ENCODE measurements at regions not wholly inside any gene's neighbourhood (a gene's known extent, or its start where the extent isn't known, plus 50 kb on each side); places are given as distances from the start of the nearest gene placed in this dataset.

DNA sequence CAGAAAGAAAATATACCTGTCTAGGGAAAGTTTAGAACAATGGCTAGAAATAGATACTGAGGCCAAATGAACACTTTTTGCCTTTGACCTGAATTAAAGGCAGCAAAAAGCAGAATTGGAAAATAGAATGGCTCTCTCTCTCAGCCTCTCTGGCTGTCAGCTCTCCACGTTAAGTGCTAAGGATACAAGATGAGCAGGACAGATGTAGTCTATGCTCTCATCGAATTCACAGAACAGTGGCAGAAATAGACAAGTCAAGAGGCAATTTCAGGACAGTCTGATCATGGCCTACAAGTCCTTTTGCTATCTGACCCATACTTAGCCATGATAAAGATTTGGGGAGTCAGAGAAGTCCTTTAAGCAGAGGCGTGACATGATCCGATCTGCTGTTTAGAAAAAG is 120.2 kb upstream of the CREB1 start:
- DNase-seq (ENCODE audit: extremely low spot score): no peak
- no peak for TF ChIP-seq LEF1 (IDR thresholded peaks at IDR 0.05; ENCODE audit: borderline replicate concordance)
- no peak for TF ChIP-seq ZNF384 (IDR thresholded peaks at IDR 0.05)
- no peak for TF ChIP-seq BHLHE40 (IDR thresholded peaks at IDR 0.05; ENCODE audit: borderline replicate concordance)
- TF ChIP-seq, protein P1, sequence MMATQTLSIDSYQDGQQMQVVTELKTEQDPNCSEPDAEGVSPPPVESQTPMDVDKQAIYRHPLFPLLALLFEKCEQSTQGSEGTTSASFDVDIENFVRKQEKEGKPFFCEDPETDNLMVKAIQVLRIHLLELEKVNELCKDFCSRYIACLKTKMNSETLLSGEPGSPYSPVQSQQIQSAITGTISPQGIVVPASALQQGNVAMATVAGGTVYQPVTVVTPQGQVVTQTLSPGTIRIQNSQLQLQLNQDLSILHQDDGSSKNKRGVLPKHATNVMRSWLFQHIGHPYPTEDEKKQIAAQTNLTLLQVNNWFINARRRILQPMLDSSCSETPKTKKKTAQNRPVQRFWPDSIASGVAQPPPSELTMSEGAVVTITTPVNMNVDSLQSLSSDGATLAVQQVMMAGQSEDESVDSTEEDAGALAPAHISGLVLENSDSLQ (IDR thresholded peaks at IDR 0.05): no peak
- no peak for TF ChIP-seq NFRKB (IDR thresholded peaks at IDR 0.05)
- TF ChIP-seq SUZ12 (IDR thresholded peaks at IDR 0.05): no peak
- no peak for TF ChIP-seq FOXM1 (IDR thresholded peaks at IDR 0.05; ENCODE audit: borderline replicate concordance)
- no peak for TF ChIP-seq TARDBP (IDR thresholded peaks at IDR 0.05)
- TF ChIP-seq SP1 (IDR thresholded peaks at IDR 0.05): no peak
- TF ChIP-seq ARNT (IDR thresholded peaks at IDR 0.05): no peak
- no peak for TF ChIP-seq FOXK2 (IDR thresholded peaks at IDR 0.05)
- no peak for TF ChIP-seq HDGF (IDR thresholded peaks at IDR 0.05; ENCODE audit: borderline replicate concordance)
- no peak for TF ChIP-seq FOXA1 (IDR thresholded peaks at IDR 0.05)
- no peak for TF ChIP-seq L3MBTL2 (conservative IDR thresholded peaks at IDR 0.05)
- no peak for TF ChIP-seq ELF4 (IDR thresholded peaks at IDR 0.05)
- no peak for TF ChIP-seq CTBP1 (IDR thresholded peaks at IDR 0.05; ENCODE audit: borderline replicate concordance)
- CTCF ChIA-PET: interaction anchor here (0.6 to 1.4 kb wide), 2 partner anchors 15 to 242 kb away, joined by 3 to 5 read pairs; no protein-coding TSS in a partner anchor
- POLR2A ChIA-PET: no interaction called here

DNA sequence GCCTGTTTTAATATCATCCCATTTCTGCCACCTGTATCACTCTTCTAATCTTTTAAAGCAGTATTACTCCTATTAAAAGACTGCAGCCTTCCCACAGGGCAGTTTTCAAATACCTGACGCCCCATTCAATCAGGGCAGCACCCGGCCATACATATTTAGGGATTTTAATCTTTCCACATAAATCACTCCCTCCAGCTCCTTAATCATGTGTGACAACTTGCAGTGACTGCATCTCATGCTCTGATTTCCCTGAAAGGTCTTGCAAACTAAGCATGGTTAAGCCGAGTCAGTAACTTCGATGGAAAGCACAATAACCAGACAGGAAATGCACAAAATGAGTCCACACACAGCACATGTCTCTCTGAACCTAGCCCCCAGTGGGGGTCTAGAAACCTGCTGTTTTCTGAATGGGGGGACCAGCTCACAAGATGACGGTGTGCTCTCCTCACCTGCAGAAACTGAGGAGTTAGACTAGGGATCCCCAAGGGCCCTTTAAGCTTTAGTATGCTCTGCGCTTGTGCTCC is 116.9 kb upstream of the CREB1 start:
- no peak for DNase-seq (ENCODE audit: extremely low spot score)
- no peak for TF ChIP-seq BHLHE40 (IDR thresholded peaks at IDR 0.05; ENCODE audit: borderline replicate concordance)
- TF ChIP-seq, protein P1 (IDR thresholded peaks at IDR 0.05): 0 out of 2 replicates have a peak, but pooled peaks have one; percentile 6
- ChIA-PET CTCF (no interaction called here), POLR2A (no interaction called here)

DNA sequence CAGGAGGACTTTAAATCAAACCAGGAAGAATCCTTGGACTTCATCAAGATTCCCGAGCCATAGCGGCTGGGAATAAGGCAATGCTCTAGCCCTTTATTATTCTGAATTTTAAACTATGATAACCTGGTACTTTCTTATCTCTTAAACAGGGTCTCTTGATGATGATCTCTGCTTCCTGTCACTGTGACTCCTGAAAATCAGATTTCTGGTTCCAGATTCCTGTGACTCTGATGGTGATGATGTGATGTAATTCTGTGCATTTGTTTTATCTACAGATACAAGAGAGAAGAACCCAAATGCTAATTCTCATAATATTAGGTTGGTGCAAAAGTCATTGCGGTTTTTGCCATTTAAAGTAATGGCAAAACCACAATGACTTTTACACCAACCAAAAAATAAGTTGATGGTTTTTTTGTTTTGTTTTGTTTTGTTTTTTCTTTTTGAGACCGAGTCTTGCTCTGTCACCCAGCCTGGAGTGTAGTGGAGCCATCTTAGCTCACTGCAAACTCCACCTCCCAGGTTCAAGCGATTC is 116.3 kb upstream of the CREB1 start:
- no peak for DNase-seq (ENCODE audit: extremely low spot score)
- no peak for TF ChIP-seq NFRKB (IDR thresholded peaks at IDR 0.05)
- peak; percentile 52; the same call in 1 of the 2 replicates for TF ChIP-seq ELF4 (IDR thresholded peaks at IDR 0.05)
- ChIA-PET POLR2A (no interaction called here), CTCF (no interaction called here)

DNA sequence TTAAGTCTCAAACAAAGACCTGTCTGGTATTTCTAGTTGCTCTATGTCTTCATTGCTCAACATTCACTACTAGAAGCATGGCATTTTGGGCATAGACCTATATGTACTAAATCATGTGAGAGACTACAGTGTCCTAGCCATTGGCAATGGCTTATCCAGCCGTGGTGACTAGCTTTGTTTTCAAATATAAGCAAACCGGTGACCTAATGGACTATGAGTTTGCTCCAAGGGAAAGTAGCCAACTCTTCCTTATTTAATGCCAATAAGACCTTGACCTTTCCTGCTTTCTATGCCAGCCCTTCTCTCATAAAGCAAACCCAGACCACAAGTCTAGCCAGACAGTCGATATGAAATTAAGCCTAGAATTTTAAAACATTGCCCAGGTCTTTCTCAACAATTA is 113.7 kb upstream of the CREB1 start:
- CTCF ChIA-PET: no interaction called here
- POLR2A ChIA-PET: no interaction called here
- no peak for DNase-seq (ENCODE audit: extremely low spot score)
- no peak for TF ChIP-seq L3MBTL2 (conservative IDR thresholded peaks at IDR 0.05)
- TF ChIP-seq HDGF (IDR thresholded peaks at IDR 0.05; ENCODE audit: borderline replicate concordance): no peak
- TF ChIP-seq BHLHE40 (IDR thresholded peaks at IDR 0.05; ENCODE audit: borderline replicate concordance): no peak
- TF ChIP-seq LEF1 (IDR thresholded peaks at IDR 0.05; ENCODE audit: borderline replicate concordance): no peak
- TF ChIP-seq CTBP1 (IDR thresholded peaks at IDR 0.05; ENCODE audit: borderline replicate concordance): no peak
- no peak for TF ChIP-seq FOXA1 (IDR thresholded peaks at IDR 0.05)
- TF ChIP-seq FOXK2 (IDR thresholded peaks at IDR 0.05): no peak
- TF ChIP-seq SUZ12 (IDR thresholded peaks at IDR 0.05): no peak
- TF ChIP-seq ELF4 (IDR thresholded peaks at IDR 0.05): no peak
- no peak for TF ChIP-seq SP1 (IDR thresholded peaks at IDR 0.05)
- no peak for TF ChIP-seq ZNF384 (IDR thresholded peaks at IDR 0.05)
- TF ChIP-seq ARNT (IDR thresholded peaks at IDR 0.05): no peak
- no peak for TF ChIP-seq NFRKB (IDR thresholded peaks at IDR 0.05)

DNA sequence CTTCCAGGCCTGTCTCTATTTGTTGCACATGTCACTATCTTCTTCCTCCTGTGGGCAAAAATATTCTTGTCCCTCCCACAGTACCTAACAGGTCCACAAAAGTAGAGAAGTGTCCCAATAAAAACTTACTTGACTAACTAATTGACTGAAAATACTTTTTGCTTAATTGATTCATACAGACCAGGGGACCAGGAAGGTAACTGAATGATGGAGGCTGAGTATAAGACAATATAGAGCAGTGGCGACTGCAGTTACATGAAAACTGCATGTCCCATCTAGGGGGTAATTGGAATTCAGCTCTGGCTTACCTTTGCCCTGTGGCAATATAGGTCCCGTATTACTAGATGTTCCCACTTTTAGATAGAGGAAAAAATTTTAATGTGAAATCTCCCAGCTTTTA is 112.9 kb upstream of the CREB1 start:
- CTCF ChIA-PET: no interaction called here
- POLR2A ChIA-PET: no interaction called here
- DNase-seq (ENCODE audit: extremely low spot score): no peak
- TF ChIP-seq BHLHE40 (IDR thresholded peaks at IDR 0.05; ENCODE audit: borderline replicate concordance) (no peak), CTBP1 (IDR thresholded peaks at IDR 0.05; ENCODE audit: borderline replicate concordance) (no peak), L3MBTL2 (conservative IDR thresholded peaks at IDR 0.05) (no peak), ARNT (IDR thresholded peaks at IDR 0.05) (no peak), TARDBP (IDR thresholded peaks at IDR 0.05) (no peak), FOXA1 (IDR thresholded peaks at IDR 0.05) (no peak), ZNF384 (IDR thresholded peaks at IDR 0.05) (no peak), LEF1 (IDR thresholded peaks at IDR 0.05; ENCODE audit: borderline replicate concordance) (no peak), NFRKB (IDR thresholded peaks at IDR 0.05) (no peak), FOXM1 (IDR thresholded peaks at IDR 0.05; ENCODE audit: borderline replicate concordance) (no peak), SP1 (IDR thresholded peaks at IDR 0.05) (no peak), SUZ12 (IDR thresholded peaks at IDR 0.05) (no peak), ELF4 (IDR thresholded peaks at IDR 0.05) (no peak)
- TF ChIP-seq, protein P1 (IDR thresholded peaks at IDR 0.05): no peak

DNA sequence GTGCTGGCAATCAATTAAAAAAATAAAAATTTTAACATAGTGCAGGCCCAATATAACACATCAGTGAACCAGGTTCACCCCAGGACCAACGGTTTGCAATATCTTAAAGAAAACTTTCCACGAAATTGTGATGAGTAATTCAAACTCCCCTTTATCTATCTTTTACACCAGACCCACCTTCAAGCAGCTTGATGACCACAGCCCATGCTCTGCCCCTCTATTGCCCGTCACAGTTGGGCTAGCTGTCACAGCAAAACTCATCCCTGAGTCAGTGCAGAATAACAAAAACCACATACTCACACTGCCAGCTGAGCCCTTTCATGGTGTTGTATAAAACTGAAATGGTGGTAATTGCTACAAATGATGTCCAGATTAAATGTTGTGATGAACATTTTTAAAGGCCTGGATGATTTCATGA is 112.5 kb upstream of the CREB1 start:
- POLR2A ChIA-PET: no interaction called here
- TF ChIP-seq CTBP1 (IDR thresholded peaks at IDR 0.05; ENCODE audit: borderline replicate concordance) (no peak), FOXA1 (IDR thresholded peaks at IDR 0.05) (no peak), L3MBTL2 (conservative IDR thresholded peaks at IDR 0.05) (no peak), FOXK2 (IDR thresholded peaks at IDR 0.05) (no peak), LEF1 (IDR thresholded peaks at IDR 0.05; ENCODE audit: borderline replicate concordance) (no peak), FOXM1 (IDR thresholded peaks at IDR 0.05; ENCODE audit: borderline replicate concordance) (no peak), ELF4 (IDR thresholded peaks at IDR 0.05) (no peak)
- TF ChIP-seq, protein P1 (IDR thresholded peaks at IDR 0.05): no peak
- DNase-seq (ENCODE audit: extremely low spot score): no peak
- CTCF ChIA-PET: interaction anchor here (0.5 kb wide), 1 partner anchor 512 kb away, joined by 3 read pairs; no protein-coding TSS in a partner anchor
